ENCODE measurements at regions not wholly inside any gene's neighbourhood (a gene's known extent, or its start where the extent isn't known, plus 50 kb on each side); places are given as distances from the start of the nearest gene placed in this dataset.

GRCh38 chr2:184272056-184272455 is 326.3 kb upstream of the ZNF804A start:
- no peak for DNase-seq
- intact Hi-C loops (cut with micrococcal nuclease): no loop called here
- TF ChIP-seq CTCF (IDR thresholded peaks at IDR 0.05; ENCODE audit: borderline replicate concordance): no peak
- no peak overlapping the region for H3K4me3 ChIP-seq
- H3K27me3 ChIP-seq (ENCODE audit: low read depth): no peaks in the 10 kb centered on the region
- no peaks in the 10 kb centered on the region for H3K36me3 ChIP-seq
- peaks cover 17% of the 10 kb centered on the region for H3K4me1 ChIP-seq
- peak overlapping the region; percentile 30 for H3K27ac ChIP-seq (replicated peaks)
- no peaks in the 10 kb centered on the region for H3K9me3 ChIP-seq (replicated peaks)

GRCh38 chr2:184294831-184295230 is 303.5 kb upstream of the ZNF804A start:
- no peak for DNase-seq
- intact Hi-C loops (cut with micrococcal nuclease): no loop called here
- Histone ChIP-seq H3K4me1 (no peaks in the 10 kb centered on the region), H3K27ac (replicated peaks) (no peak overlapping the region), H3K9me3 (replicated peaks) (no peaks in the 10 kb centered on the region), H3K36me3 (no peaks in the 10 kb centered on the region), H3K4me3 (no peak overlapping the region), H3K27me3 (ENCODE audit: low read depth) (no peaks in the 10 kb centered on the region)
- no peak for TF ChIP-seq CTCF (IDR thresholded peaks at IDR 0.05; ENCODE audit: borderline replicate concordance)

GRCh38 chr2:184297085-184297484 is 301.2 kb upstream of the ZNF804A start:
- no peak overlapping the region for H3K27ac ChIP-seq (replicated peaks)
- TF ChIP-seq CTCF (IDR thresholded peaks at IDR 0.05; ENCODE audit: borderline replicate concordance): no peak
- no peak for DNase-seq
- no peak overlapping the region for H3K4me3 ChIP-seq
- no peaks in the 10 kb centered on the region for H3K9me3 ChIP-seq (replicated peaks)
- no peaks in the 10 kb centered on the region for H3K27me3 ChIP-seq (ENCODE audit: low read depth)
- no peaks in the 10 kb centered on the region for H3K36me3 ChIP-seq
- H3K4me1 ChIP-seq: no peaks in the 10 kb centered on the region
- intact Hi-C loops (cut with micrococcal nuclease): no loop called here

GRCh38 chr2:184302506-184302905 is 295.8 kb upstream of the ZNF804A start:
- H3K9me3 ChIP-seq (replicated peaks): no peaks in the 10 kb centered on the region
- intact Hi-C loops (cut with micrococcal nuclease): no loop called here
- H3K4me3 ChIP-seq: no peak overlapping the region
- H3K36me3 ChIP-seq: no peaks in the 10 kb centered on the region
- no peaks in the 10 kb centered on the region for H3K27me3 ChIP-seq (ENCODE audit: low read depth)
- no peaks in the 10 kb centered on the region for H3K4me1 ChIP-seq
- no peak for DNase-seq
- TF ChIP-seq CTCF (IDR thresholded peaks at IDR 0.05; ENCODE audit: borderline replicate concordance): no peak
- H3K27ac ChIP-seq (replicated peaks): no peak overlapping the region

GRCh38 chr2:184304006-184304405 is 294.3 kb upstream of the ZNF804A start:
- Histone ChIP-seq H3K27ac (replicated peaks) (no peak overlapping the region), H3K4me1 (no peaks in the 10 kb centered on the region), H3K27me3 (ENCODE audit: low read depth) (no peaks in the 10 kb centered on the region), H3K36me3 (no peaks in the 10 kb centered on the region), H3K4me3 (no peak overlapping the region), H3K9me3 (replicated peaks) (no peaks in the 10 kb centered on the region)
- DNase-seq: no peak
- intact Hi-C loops (cut with micrococcal nuclease): no loop called here
- TF ChIP-seq CTCF (IDR thresholded peaks at IDR 0.05; ENCODE audit: borderline replicate concordance): no peak

- H3K27me3 ChIP-seq (ENCODE audit: low read depth): no peaks in the 10 kb centered on the region
- no peaks in the 10 kb centered on the region for H3K4me1 ChIP-seq
- TF ChIP-seq CTCF (IDR thresholded peaks at IDR 0.05; ENCODE audit: borderline replicate concordance): no peak
- no peak for DNase-seq
- H3K9me3 ChIP-seq (replicated peaks): no peaks in the 10 kb centered on the region
- H3K27ac ChIP-seq (replicated peaks): no peak overlapping the region
- no peaks in the 10 kb centered on the region for H3K36me3 ChIP-seq
- no peak overlapping the region for H3K4me3 ChIP-seq
- intact Hi-C loops (cut with micrococcal nuclease): no loop called here
Observed at GRCh38 chr2:184305105-184305504, 293.2 kb upstream of the ZNF804A start.

Measured in left ventricle myocardium inferior (tissue), 1 donor.